K562 (cell line): ENCODE measurements at regions not wholly inside any gene's neighbourhood (a gene's known extent, or its start where the extent isn't known, plus 50 kb on each side); places are given as distances from the start of the nearest gene placed in this dataset.

ENCODE experiments used
- ATAC-seq: fragments of 200-7000 bp; cut with Tn5 transposase; 3 replicates; pipeline ENCODE4 v1.9.1; 2020; ENCODE audit warnings: moderate library complexity
- BruUV-seq: library from RNA; stranded (reverse); fragments of 400-500 nt; replicated peaks from 2 replicates; lab custom pipeline; 2021; lab: Mats Ljungman, UMichigan
- CTCF ChIA-PET: fragments of 300-600 bp; formaldehyde crosslinking; extraction: SDS; loops from one replicate; lab custom pipeline; 2021; ENCODE audit warnings: low intra/inter-chr PET ratio; lab: Yijun Ruan, JAX
- POLR2A ChIA-PET: fragments of 300-600, 350-650 bp; sonication (Branson Sonifier 250); formaldehyde crosslinking; extraction: SDS; loops from one replicate; lab custom pipeline; 2021; ENCODE audit warnings: antibody characterized with exemption, inconsistent platforms; lab: Yijun Ruan, JAX
- DNase-seq, 4 experiments: peaks; one replicate each; pipeline versions ENCODE4 v3.0.0 to v3.0.0-alpha.2; 2011 to 2018; ENCODE audit warnings: low spot score in 3 of 4, mixed read lengths in 3 of 4; ENCODE audit errors: extremely low read depth in 1 of 4
- FAIRE-seq: peaks from 2 replicates; lab custom pipeline; 2011; peaks lifted over from hg19 to GRCh38; lab: Jason Lieb, UNC
- H2AFZ ChIP-seq: 2 replicates; pipeline ENCODE4 v1.6.0; 2011; ENCODE audit warnings: low read depth, low read length, control low read depth, inconsistent platforms
- H3K27ac ChIP-seq: fragments of 200-600 bp; 3 replicates; pipeline ENCODE4 v1.8.0; 2011; ENCODE audit warnings: low read depth, mild to moderate bottlenecking, control low read depth, inconsistent platforms, low read length, moderate library complexity, mixed read lengths; ENCODE audit errors: extremely low read depth
- H3K27me3 ChIP-seq, 2 experiments: fragments of 300-600 bp in 1 of 2; 2 replicates in 1 of 2; 3 replicates in 1 of 2; pipeline versions ENCODE4 v1.6.0 to v1.8.0; 2011; ENCODE audit warnings: inconsistent platforms in 2 of 2, low read length in 2 of 2, mild to moderate bottlenecking in 1 of 2, mixed read lengths in 1 of 2, moderate library complexity in 1 of 2; ENCODE audit not compliant: control insufficient read depth in 2 of 2, insufficient read depth in 2 of 2
- H3K36me3 ChIP-seq: fragments of 300-600 bp; 3 replicates; pipeline ENCODE4 v1.8.0; 2011; ENCODE audit warnings: mild to moderate bottlenecking, low read length, inconsistent platforms; ENCODE audit not compliant: control insufficient read depth, insufficient read depth
- H3K4me1 ChIP-seq, 2 experiments: fragments of 200-600 bp in 1 of 2; replicated peaks in 1 of 2; 2 replicates in 1 of 2; 3 replicates in 1 of 2; pipeline versions ENCODE4 v1.5.1 to v1.8.0; 2011; ENCODE audit warnings: inconsistent platforms in 2 of 2, low read length in 2 of 2, mild to moderate bottlenecking in 1 of 2, mixed read lengths in 1 of 2, moderate library complexity in 1 of 2; ENCODE audit not compliant: control insufficient read depth in 2 of 2, insufficient read depth in 2 of 2
- H3K4me2 ChIP-seq: 2 replicates; pipeline ENCODE4 v1.6.1; 2011; ENCODE audit warnings: low read length, control low read depth, inconsistent platforms, mixed read lengths; ENCODE audit not compliant: insufficient read depth
- H3K4me3 ChIP-seq: fragments of 200-600 bp; sonication (generic), shearing (Covaris generic); 2 replicates; pipeline ENCODE4 v1.5.1; 2016; ENCODE audit warnings: control low read depth, inconsistent platforms
- H3K79me2 ChIP-seq: fragments of 200-600 bp; 3 replicates; pipeline ENCODE4 v1.8.0; 2011; ENCODE audit warnings: low read length, inconsistent platforms; ENCODE audit not compliant: control insufficient read depth, insufficient read depth
- H3K9ac ChIP-seq, 2 experiments: 2 replicates each; pipeline versions ENCODE4 v1.6.0 to v1.6.1; 2011; ENCODE audit warnings: low read depth in 2 of 2, low read length in 2 of 2, control low read depth in 1 of 2, inconsistent platforms in 1 of 2, mild to moderate bottlenecking in 1 of 2, mixed read lengths in 1 of 2; ENCODE audit not compliant: insufficient read depth in 1 of 2
- H3K9me1 ChIP-seq: one replicate; pipeline ENCODE4 v1.6.0; 2011; ENCODE audit warnings: inconsistent platforms, mild to moderate bottlenecking, low read length, moderate library complexity; ENCODE audit not compliant: control insufficient read depth, insufficient read depth
- H3K9me3 ChIP-seq: replicated peaks from 2 replicates; pipeline ENCODE4 v1.5.1; 2011; ENCODE audit warnings: low read depth, low read length, inconsistent platforms; ENCODE audit not compliant: control insufficient read depth, insufficient read depth
- H4K20me1 ChIP-seq: replicated peaks from 2 replicates; pipeline ENCODE4 v1.6.1; 2011; ENCODE audit warnings: low read length, inconsistent platforms, mixed read lengths; ENCODE audit not compliant: control insufficient read depth, insufficient read depth
- ATF1 ChIP-seq, 2 experiments: fragments of 450-650 bp in 1 of 2; IDR thresholded peaks; 2 replicates each; pipeline ENCODE4 v1.6.1; 2016; ENCODE audit warnings: missing compliant biosample characterization in 1 of 2, missing genetic modification characterization in 1 of 2
- CREBBP ChIP-seq: IDR thresholded peaks from one replicate; pipeline ENCODE4 v1.6.1; 2012; ENCODE audit warnings: low read depth, mild to moderate bottlenecking, control low read depth, inconsistent platforms, low read length
- ELF1 ChIP-seq: fragments of 200-800 bp; sonication (Bioruptor generic); IDR thresholded peaks from 2 replicates; pipeline ENCODE4 v1.6.1; 2016; ENCODE audit warnings: missing genetic modification characterization, missing compliant biosample characterization
- FOS ChIP-seq: IDR thresholded peaks from 3 replicates; pipeline ENCODE4 v1.6.1; 2011; ENCODE audit not compliant: insufficient read length; ENCODE audit errors: extremely low read depth
- NCOA1 ChIP-seq: fragments of 450-650 bp; IDR thresholded peaks from 2 replicates; pipeline ENCODE4 v1.6.1; 2016; ENCODE audit warnings: low read depth
- NEUROD1 ChIP-seq: fragments of 150-350 bp; IDR thresholded peaks from 2 replicates; pipeline ENCODE4 v1.6.1; 2014; ENCODE audit warnings: borderline replicate concordance, low read length, low read depth; ENCODE audit not compliant: partially characterized antibody
- PHF20 ChIP-seq: fragments of 450-650 bp; IDR thresholded peaks from 2 replicates; pipeline ENCODE4 v1.6.1; 2018; ENCODE audit not compliant: partially characterized antibody
- RUNX1 ChIP-seq: sonication (generic); IDR thresholded peaks from 2 replicates; pipeline ENCODE4 v1.6.1; 2016; ENCODE audit warnings: antibody characterized with exemption, low read depth
- SP1 ChIP-seq: sonication (generic); formaldehyde crosslinking; IDR thresholded peaks from 2 replicates; pipeline ENCODE4 v1.8.1; 2022; ENCODE audit warnings: mild to moderate bottlenecking, missing genetic modification reagents
- ZNF124 ChIP-seq: sonication (generic); formaldehyde crosslinking; IDR thresholded peaks from 2 replicates; pipeline ENCODE4 v1.8.1; 2022; ENCODE audit warnings: missing genetic modification reagents
- ZNF165 ChIP-seq: fragments of 250-450 bp; sonication (Bioruptor Pico); IDR thresholded peaks from 2 replicates; pipeline ENCODE4 v1.4.0; 2020; ENCODE audit warnings: borderline replicate concordance
- WGBS: fragments of 100-300 bp; shearing (Covaris generic); methylation state at CpG from one replicate; pipeline ENCODE4 v1.1.6; 2016; ENCODE audit warnings: low coverage, mixed read lengths; ENCODE audit not compliant: insufficient coverage; ENCODE audit errors: missing lambda C conversion rate; 5-methylcytosine and 5-hydroxymethylcytosine counted together
- in situ Hi-C: fragments of 300-500 bp; cut with MboI; formaldehyde crosslinking; loops from 4 replicates; pipeline ENCODE4 v1.15.0; 2018; ENCODE audit warnings: inconsistent platforms, mixed read lengths
- intact Hi-C: fragments of 100-400 bp; cut with micrococcal nuclease; formaldehyde crosslinking; loops from 2 replicates; pipeline ENCODE4 v1.14.2; 2022
- TF ChIP-seq, protein P1 (sequence below): sonication (generic); IDR thresholded peaks from 2 replicates; pipeline ENCODE4 v1.6.1; 2016
- TF ChIP-seq, protein P2 (sequence below): fragments of 250-450 bp; sonication (Bioruptor Pico); IDR thresholded peaks from 2 replicates; pipeline ENCODE4 v1.5.0; 2020; ENCODE audit warnings: mild to moderate bottlenecking
- TF ChIP-seq, protein P3 (sequence below): fragments of 250-450 bp; sonication (Bioruptor Pico); IDR thresholded peaks from 2 replicates; pipeline ENCODE4 v1.5.0; 2021

DNA sequence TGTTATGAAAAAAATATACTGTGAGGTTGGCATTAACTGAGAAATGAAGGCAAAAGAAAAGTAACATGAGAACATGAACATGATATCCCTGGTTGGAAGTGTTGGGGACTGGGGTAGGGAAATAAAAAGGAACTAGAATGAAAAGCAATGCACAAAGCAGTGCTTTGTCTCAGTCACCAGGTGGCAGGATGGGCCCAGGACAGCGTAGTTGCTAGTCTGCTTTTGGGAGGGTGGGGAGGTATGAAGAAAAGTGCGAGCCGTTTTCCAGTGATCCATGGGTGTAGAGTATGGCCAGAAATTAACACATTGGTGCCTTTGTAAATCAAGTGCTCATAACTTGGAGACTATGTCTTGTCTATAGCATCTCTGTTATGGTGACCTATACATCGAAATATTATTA lies 662.5 kb upstream of the SALL1 start (continued):
- TF ChIP-seq, protein P1, sequence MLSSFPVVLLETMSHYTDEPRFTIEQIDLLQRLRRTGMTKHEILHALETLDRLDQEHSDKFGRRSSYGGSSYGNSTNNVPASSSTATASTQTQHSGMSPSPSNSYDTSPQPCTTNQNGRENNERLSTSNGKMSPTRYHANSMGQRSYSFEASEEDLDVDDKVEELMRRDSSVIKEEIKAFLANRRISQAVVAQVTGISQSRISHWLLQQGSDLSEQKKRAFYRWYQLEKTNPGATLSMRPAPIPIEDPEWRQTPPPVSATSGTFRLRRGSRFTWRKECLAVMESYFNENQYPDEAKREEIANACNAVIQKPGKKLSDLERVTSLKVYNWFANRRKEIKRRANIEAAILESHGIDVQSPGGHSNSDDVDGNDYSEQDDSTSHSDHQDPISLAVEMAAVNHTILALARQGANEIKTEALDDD, result no peak
- no peak for TF ChIP-seq CREBBP
- no peak for TF ChIP-seq RUNX1
- no peak for TF ChIP-seq NCOA1
- TF ChIP-seq, all 486 proteins: peak for 0

DNA sequence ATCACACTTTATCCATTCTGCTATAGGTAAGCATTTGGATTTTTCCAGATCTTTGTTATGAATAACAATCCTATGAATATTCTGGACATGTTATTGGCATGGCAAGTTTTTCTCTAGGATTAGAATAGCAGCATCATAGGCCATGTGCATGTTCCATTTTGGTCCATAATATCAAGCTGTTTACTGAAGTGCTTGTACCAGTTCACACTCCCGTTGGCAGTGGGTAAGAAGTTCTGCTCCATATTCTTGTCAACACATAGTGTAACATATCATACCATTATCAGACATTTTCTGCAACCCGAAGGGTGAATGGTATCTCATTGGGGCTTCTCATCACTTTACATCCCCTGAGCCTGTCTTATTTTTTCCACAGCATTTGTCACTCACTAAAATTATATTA lies 661.9 kb upstream of the SALL1 start:
- H3K4me2 ChIP-seq, result no peak overlapping the region
- H4K20me1 ChIP-seq, result no peaks in the 10 kb centered on the region
- no peak for ATAC-seq
- no TSS peak for BruUV-seq
- H3K4me3 ChIP-seq, result no peak overlapping the region
- WGBS, result 3% methylated on average over 2 of the region's 2 CpGs
- no peak overlapping the region for H3K9ac ChIP-seq
- no peaks in the 10 kb centered on the region for H3K36me3 ChIP-seq
- H2AFZ ChIP-seq, result no peak overlapping the region
- H3K9me1 ChIP-seq, result no peaks in the 10 kb centered on the region
- in situ Hi-C loops, result no loop called here
- ChIA-PET POLR2A (no interaction called here), CTCF (no interaction called here)
- no peaks in the 10 kb centered on the region for H3K9me3 ChIP-seq
- TF ChIP-seq ATF1 (CRISPR knock-in tag; IDR thresholded peaks at IDR 0.05) (no peak), ATF1 (tag; IDR thresholded peaks at IDR 0.05) (no peak), PHF20 (no peak), FOS (no peak), SP1 (no peak), ZNF165 (CRISPR knock-in tag) (no peak), ZNF124 (CRISPR knock-in tag) (no peak), NEUROD1 (no peak), ELF1 (tag) (no peak)
- TF ChIP-seq, protein P2, sequence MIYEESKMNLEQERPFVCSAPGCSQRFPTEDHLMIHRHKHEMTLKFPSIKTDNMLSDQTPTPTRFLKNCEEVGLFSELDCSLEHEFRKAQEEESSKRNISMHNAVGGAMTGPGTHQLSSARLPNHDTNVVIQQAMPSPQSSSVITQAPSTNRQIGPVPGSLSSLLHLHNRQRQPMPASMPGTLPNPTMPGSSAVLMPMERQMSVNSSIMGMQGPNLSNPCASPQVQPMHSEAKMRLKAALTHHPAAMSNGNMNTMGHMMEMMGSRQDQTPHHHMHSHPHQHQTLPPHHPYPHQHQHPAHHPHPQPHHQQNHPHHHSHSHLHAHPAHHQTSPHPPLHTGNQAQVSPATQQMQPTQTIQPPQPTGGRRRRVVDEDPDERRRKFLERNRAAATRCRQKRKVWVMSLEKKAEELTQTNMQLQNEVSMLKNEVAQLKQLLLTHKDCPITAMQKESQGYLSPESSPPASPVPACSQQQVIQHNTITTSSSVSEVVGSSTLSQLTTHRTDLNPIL (CRISPR knock-in tag), result no peak
- TF ChIP-seq, protein P3, sequence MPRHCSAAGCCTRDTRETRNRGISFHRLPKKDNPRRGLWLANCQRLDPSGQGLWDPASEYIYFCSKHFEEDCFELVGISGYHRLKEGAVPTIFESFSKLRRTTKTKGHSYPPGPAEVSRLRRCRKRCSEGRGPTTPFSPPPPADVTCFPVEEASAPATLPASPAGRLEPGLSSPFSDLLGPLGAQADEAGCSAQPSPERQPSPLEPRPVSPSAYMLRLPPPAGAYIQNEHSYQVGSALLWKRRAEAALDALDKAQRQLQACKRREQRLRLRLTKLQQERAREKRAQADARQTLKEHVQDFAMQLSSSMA (CRISPR knock-in tag), result no peak
- intact Hi-C loops, result no loop called here
- H3K79me2 ChIP-seq, result no peaks in the 10 kb centered on the region
- no peaks in the 10 kb centered on the region for H3K27me3 ChIP-seq
- no peak for DNase-seq
- no peak for FAIRE-seq
- H3K4me1 ChIP-seq, result no peaks in the 10 kb centered on the region
- no peak overlapping the region for H3K27ac ChIP-seq
